Epidermal melanocyte (primary cell): ENCODE measurements at regions not wholly inside any gene's neighbourhood (a gene's known extent, or its start where the extent isn't known, plus 50 kb on each side); places are given as distances from the start of the nearest gene placed in this dataset.

Source experiments
- DNase-seq: peaks from one replicate; pipeline ENCODE4 v3.0.0; 2011; ENCODE audit warnings: low spot score; ENCODE audit not compliant: insufficient read length

DNA sequence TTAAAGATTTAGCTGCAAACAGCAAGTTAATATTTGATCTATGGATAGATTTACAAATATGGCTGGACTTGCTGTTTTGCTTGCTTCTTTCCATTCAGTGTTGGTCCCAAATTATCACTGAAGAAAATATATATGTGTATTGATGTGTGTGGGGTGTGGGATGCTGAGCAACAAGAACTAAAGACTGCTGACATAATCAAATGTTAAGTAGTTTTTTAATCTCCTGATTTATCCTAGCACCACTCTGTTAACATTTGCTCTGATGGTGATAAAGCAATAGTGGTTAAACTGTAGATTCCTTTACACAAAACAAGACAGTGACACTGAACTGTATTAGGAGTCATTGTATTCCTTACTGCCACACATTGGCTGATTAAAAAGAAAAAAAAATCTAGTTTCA, 1023.5 kb upstream of the B3GALT2 start:
- no peak for DNase-seq

DNA sequence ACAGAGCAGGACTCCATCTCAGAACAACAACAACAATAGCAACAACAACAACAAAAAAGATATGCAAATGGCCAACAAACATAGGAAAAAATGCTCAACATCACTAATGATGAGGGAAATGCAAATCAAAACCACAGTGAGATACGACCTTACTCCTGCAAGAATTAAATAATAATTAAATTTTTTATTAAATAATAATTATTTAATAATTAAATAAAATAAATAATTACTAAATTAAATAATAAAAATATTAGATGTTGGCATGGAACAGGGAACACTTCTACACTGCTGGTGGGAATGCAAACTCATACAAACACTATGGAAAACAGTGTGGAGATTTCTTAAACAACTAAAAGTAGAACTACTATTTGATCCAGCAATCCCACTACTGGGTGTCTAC, 1022.3 kb upstream of the B3GALT2 start:
- DNase-seq: no peak

DNA sequence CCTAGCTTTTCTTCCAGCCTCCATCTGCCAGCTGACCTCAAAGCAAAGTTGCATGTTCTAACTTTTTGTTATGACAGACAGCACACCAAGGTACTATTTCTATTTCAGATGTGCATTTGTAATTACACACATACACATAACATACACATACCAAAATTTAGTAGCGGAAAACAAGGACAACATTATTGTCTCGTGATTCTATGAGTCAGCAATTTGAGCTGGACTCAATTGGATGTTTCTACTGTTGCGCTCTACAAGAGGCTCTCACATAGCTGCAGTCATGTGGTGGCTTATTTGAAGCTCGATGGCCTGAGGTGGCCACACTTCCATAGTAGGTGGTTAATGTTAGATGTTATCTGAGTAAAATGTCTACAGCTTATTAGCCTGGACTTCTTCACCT, 1010.1 kb upstream of the B3GALT2 start:
- no peak for DNase-seq

- no peak for DNase-seq
These were observed 1008.3 kb upstream of the B3GALT2 start for GRCh38 chr1:194194724-194195123.

GRCh38 chr1:194184974-194185373, 998.6 kb upstream of the B3GALT2 start:
- DNase-seq: no peak

DNA sequence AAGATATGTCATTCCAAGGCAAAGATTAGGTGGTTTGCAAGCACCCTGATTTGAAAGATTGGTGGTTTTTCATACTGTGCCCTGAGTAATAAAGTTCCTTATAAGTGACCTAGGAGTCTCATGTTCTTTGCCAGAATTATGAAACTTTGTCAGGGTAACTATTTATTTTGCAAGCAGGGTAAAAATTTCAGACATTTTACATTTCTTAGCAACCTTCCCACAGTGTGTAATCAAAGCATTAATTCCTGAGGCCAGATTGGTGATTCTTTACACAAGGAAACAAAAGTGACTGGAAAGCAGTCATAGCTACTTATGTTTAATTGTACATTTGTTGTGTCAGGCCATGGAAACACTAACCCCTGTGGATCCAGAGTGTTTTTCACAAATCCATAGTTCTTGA, 998.0 kb upstream of the B3GALT2 start:
- DNase-seq: no peak

DNA sequence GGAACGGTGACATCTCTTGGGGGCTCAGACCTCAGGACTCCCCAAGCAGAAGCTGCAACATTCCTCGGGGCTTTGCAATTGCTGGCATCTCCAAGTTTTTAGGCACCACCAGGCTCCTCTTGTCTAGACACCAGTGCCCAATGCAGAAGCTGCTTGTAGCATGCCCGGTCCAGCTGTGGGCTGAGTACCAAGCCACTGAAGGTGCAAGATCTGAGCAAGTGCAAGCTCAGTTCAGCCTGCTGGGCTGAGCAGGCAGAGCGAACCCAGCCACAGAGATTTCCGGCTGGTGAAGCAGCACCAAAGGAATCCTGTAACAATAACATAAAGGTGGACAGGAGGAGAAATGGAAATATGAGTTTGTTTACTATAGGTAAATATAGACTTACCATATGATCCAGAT, 995.4 kb upstream of the B3GALT2 start:
- no peak for DNase-seq

DNA sequence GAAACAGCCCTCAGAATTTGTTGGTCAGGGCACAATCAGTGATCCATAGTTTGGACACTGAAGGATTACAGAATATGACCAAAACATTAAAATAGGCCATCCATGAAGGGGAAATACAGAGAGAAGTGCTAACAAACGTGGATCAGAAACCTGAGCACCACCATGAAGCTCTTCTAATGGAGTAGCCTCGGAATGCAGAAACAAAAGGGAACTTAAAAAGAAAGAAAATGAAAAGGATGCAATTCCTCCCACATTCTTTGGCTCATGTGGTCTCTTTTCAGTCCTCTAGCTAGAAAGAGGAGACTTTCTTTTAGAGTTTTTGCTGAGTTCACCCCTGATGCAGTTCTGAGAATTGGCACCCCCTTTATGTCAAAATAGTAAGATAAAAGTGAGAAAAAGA, 989.8 kb upstream of the B3GALT2 start:
- no peak for DNase-seq

- DNase-seq: no peak
These were observed 988.8 kb upstream of the B3GALT2 start for GRCh38 chr1:194175251-194175650.

DNA sequence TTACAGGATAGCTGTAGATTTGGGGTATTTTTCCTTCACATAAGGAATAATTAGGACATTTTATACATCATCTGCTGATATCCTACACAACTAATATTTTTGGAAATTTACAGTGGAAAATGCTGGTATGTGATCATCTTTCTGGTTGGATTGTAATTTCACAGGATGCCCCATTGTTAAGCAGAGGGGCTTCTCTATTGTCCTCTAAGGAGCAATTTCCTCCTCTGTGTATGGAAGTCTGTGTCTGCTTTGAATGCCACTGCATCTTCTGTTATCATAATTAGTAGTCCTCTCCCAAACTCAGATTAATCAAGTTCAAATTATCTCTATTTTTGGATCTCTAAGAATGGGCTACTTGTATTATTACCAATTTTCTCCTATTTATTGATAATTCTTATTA, 988.1 kb upstream of the B3GALT2 start:
- DNase-seq: no peak

- no peak for DNase-seq
These were observed 985.2 kb upstream of the B3GALT2 start for GRCh38 chr1:194171596-194171995.

- DNase-seq: no peak
These were observed 981.7 kb upstream of the B3GALT2 start for GRCh38 chr1:194167956-194168640.

GRCh38 chr1:194164755-194165154, 978.3 kb upstream of the B3GALT2 start:
- no peak for DNase-seq

DNA sequence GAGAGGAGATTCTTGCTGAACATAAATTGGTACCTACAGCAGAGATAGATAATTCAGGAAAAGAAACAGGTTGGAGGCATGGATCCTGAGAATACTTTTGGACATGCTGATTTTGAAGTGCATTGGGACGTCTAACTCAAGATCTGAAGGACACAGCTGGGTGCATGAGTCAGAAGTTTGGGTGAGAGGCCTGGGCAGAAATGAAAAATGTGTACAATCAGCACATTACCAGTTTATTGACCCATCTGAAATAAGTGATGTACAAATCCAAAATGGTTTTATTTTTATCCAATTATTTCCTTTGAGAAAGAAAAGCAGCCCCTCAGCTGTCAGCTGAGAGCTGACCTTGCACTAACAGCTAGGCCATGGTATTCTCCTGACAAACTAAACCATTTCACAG, 975.2 kb upstream of the B3GALT2 start:
- no peak for DNase-seq

DNA sequence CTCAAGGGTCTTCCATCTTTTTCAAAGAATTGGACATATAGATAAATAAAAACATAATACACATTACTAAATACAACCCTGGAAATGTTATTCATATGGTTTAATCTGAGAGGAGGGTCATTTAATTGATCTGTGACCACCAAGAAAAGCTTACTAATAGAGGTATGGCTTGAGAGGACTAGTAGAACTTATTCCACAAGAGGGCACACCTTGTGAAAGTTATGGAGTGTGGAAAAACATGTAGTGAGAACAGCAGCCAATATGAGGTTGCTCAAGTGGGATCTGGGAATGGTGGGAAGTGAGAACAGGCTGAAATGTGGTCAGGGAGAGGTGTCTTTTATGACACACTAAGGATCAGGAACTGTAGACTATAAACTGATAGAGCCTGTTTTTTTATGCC, 973.5 kb upstream of the B3GALT2 start:
- no peak for DNase-seq

DNA sequence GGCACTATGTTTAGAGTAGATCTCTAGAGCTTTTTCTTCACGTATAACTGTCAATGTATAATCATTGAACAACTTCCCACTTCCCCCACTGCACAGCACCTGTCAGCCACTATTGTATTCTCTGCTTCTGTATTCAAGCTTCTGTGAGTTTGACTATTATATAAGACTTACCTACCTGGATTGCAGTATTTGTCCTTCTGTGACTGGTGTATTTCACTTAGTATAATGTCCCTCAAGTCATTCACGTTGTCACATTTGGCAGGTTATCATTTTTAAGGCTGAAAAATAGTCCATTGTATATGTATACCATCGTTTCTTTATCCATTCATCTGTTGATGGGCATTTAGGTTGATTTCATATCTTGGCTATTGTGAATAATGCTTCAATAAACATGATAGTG, 969.5 kb upstream of the B3GALT2 start:
- DNase-seq: no peak

- no peak for DNase-seq
These were observed 964.6 kb upstream of the B3GALT2 start for GRCh38 chr1:194151056-194151455.

GRCh38 chr1:194150242-194150641, 963.8 kb upstream of the B3GALT2 start:
- no peak for DNase-seq

- DNase-seq: no peak
These were observed 946.7 kb upstream of the B3GALT2 start for GRCh38 chr1:194133152-194133551.

GRCh38 chr1:194118086-194118485, 931.7 kb upstream of the B3GALT2 start:
- no peak for DNase-seq

DNA sequence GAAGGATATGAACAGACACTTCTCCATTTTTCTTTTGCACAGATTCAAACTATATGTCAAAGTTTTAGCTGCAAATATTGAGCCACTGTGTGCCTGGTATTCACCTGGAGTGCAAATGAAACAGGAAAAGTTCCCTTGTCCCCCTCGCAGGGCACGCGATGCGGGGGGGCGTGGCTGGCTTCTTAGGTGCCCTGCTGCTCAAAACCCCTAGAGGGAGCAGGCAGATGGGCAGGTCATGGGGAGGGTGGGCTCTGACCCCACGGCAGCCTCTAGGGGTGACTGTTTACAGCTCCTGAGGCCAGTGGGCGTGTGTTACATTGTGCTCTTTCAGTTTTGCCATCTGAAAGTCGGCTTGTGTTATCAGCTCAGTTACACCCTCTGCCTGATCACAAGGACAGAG, 931.2 kb upstream of the B3GALT2 start:
- DNase-seq: no peak

DNA sequence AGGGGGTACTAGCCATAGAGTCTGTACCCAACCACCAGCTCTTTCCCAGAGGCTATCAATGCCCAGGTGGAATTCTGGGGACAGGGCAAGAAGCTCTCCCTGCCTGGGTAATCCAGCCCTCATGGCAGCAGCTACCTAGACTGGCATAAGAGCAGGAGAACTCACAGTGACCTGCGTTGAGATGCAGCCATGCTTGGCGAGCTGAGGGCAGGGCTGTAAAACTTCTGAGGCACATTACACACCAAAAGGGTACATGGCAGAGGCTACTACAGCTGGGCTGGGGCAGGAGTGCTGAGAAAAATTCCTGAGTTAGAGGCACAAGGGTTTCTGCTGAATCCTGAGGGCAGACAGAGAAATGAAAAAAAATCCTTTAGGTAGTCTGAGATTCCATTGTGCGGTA, 927.9 kb upstream of the B3GALT2 start:
- DNase-seq: no peak

GRCh38 chr1:194105381-194105780, 919.0 kb upstream of the B3GALT2 start:
- no peak for DNase-seq

DNA sequence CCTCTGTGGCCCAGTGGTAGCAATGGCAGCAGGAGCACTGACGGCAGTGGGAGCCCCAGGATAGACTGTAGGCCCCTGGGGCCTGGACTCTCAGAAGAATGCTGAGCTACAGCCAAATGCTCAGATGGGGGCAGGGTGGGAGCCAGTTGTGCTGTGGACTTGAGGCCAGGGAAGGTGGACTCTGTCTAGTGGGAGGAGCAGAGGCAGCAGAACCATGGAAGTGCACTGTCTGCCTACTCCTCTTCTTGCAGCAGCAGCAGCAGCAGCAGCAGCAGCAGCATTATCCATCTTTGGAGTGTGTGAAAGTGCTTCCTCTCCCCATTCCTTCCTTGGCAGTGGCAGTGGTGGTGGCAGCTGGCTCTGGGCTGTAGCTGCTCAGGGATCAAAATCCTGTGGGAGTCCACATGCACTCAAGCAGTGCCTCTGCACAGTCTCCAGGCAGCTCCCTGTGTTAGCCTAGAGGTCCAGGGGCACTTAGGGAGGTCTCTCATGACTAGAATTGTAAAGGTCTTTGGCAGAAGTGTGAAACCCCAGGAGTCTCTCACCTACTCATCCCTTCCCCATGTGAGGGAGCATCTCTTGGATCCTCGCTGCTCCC, 917.9 kb upstream of the B3GALT2 start:
- DNase-seq: no peak
